Glutamatergic neuron (in vitro differentiated cells): ENCODE measurements at regions not wholly inside any gene's neighbourhood (a gene's known extent, or its start where the extent isn't known, plus 50 kb on each side); places are given as distances from the start of the nearest gene placed in this dataset.

ENCODE experiments used
- DNase-seq: peaks from one replicate; pipeline ENCODE4 v3.0.0; 2022
- H3K27ac Mint-ChIP-seq: one replicate; pipeline ENCODE4 v1.8.0; 2020; ENCODE audit warnings: mild to moderate bottlenecking, mixed read lengths, inconsistent platforms; ENCODE audit not compliant: unreplicated experiment
- H3K27me3 Mint-ChIP-seq: one replicate; pipeline ENCODE4 v1.8.0; 2020; ENCODE audit warnings: mild to moderate bottlenecking, moderate library complexity, mixed read lengths, inconsistent platforms; ENCODE audit not compliant: unreplicated experiment
- H3K36me3 Mint-ChIP-seq: one replicate; pipeline ENCODE4 v1.8.0; 2020; ENCODE audit warnings: mild to moderate bottlenecking, mixed read lengths, inconsistent platforms; ENCODE audit not compliant: unreplicated experiment
- H3K4me1 Mint-ChIP-seq: one replicate; pipeline ENCODE4 v1.8.0; 2020; ENCODE audit warnings: mild to moderate bottlenecking, low read depth, mixed read lengths, inconsistent platforms; ENCODE audit not compliant: unreplicated experiment
- H3K4me3 Mint-ChIP-seq: one replicate; pipeline ENCODE4 v1.8.0; 2020; ENCODE audit warnings: mild to moderate bottlenecking, mixed read lengths, inconsistent platforms; ENCODE audit not compliant: unreplicated experiment
- H3K9me3 Mint-ChIP-seq: one replicate; pipeline ENCODE4 v1.8.0; 2020; ENCODE audit warnings: mild to moderate bottlenecking, moderate library complexity, mixed read lengths, inconsistent platforms; ENCODE audit not compliant: unreplicated experiment
- TF ChIP-seq, protein P1 (sequence below): fragments of 200-600 bp; sonication (generic); IDR thresholded peaks from one replicate; pipeline ENCODE4 v1.5.0; 2021; ENCODE audit not compliant: partially characterized antibody, unreplicated experiment

GRCh38 chr13:85671336-85671735 lies 127.9 kb downstream of the SLITRK6 start:
- H3K9me3 Mint-ChIP-seq: no peaks in the 10 kb centered on the region
- no peak overlapping the region for H3K27ac Mint-ChIP-seq
- no peak overlapping the region for H3K4me3 Mint-ChIP-seq
- peaks cover 6% of the 10 kb centered on the region for H3K36me3 Mint-ChIP-seq
- DNase-seq: no peak
- H3K27me3 Mint-ChIP-seq: no peaks in the 10 kb centered on the region
- TF ChIP-seq, protein P1, sequence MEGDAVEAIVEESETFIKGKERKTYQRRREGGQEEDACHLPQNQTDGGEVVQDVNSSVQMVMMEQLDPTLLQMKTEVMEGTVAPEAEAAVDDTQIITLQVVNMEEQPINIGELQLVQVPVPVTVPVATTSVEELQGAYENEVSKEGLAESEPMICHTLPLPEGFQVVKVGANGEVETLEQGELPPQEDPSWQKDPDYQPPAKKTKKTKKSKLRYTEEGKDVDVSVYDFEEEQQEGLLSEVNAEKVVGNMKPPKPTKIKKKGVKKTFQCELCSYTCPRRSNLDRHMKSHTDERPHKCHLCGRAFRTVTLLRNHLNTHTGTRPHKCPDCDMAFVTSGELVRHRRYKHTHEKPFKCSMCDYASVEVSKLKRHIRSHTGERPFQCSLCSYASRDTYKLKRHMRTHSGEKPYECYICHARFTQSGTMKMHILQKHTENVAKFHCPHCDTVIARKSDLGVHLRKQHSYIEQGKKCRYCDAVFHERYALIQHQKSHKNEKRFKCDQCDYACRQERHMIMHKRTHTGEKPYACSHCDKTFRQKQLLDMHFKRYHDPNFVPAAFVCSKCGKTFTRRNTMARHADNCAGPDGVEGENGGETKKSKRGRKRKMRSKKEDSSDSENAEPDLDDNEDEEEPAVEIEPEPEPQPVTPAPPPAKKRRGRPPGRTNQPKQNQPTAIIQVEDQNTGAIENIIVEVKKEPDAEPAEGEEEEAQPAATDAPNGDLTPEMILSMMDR: no peak
- H3K4me1 Mint-ChIP-seq: peaks cover 5% of the 10 kb centered on the region

DNA sequence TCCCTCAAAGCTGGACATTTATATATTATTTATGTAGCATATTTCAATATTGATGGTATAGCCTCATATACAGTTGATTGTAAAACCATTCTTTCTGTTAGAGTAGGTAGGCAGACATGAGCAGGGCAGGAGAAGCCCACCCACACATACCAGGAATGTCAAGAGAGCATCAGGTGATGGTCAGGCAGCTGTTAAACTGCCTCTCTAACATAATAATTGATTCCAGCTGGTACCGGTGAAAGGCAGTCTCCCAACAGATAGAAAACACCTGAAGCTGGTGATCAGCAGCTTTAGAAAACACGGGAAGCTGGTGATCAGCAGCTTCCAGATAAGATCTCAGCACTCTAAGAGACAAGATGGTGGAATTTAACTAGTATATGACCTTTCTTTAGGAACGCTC lies 132.9 kb downstream of the SLITRK6 start:
- no peak for DNase-seq
- Mint-ChIP-seq H3K27me3 (no peaks in the 10 kb centered on the region), H3K4me3 (no peak overlapping the region), H3K36me3 (peaks cover 4% of the 10 kb centered on the region), H3K27ac (no peak overlapping the region), H3K9me3 (no peaks in the 10 kb centered on the region), H3K4me1 (peaks cover 11% of the 10 kb centered on the region)
- TF ChIP-seq, protein P1: no peak

DNA sequence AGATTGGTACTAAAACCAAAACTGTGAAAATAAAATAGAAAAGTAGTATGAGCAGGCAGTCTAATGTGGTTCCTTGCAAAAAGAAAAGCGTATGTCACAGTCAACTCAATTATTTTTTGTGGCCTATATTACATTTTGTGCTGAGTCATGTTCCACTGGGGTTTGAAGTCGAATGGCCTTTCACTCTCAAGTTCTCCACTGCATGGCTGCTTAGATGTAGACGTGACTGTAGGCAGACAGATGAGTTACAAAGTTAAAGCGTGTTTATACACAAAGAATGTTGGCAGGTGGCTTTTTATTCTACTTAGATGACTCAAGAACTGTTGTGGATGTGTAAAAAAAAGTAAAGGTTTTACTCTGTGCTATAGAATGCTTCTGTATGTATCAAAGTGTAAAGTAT lies 133.9 kb downstream of the SLITRK6 start:
- no peak for DNase-seq
- TF ChIP-seq, protein P1: no peak

GRCh38 chr13:85663856-85664255 lies 135.4 kb downstream of the SLITRK6 start:
- no peak overlapping the region for H3K27ac Mint-ChIP-seq
- peaks cover 4% of the 10 kb centered on the region for H3K36me3 Mint-ChIP-seq
- H3K4me1 Mint-ChIP-seq: peaks cover 7% of the 10 kb centered on the region
- no peaks in the 10 kb centered on the region for H3K9me3 Mint-ChIP-seq
- TF ChIP-seq, protein P1: no peak
- DNase-seq: no peak
- no peaks in the 10 kb centered on the region for H3K27me3 Mint-ChIP-seq
- no peak overlapping the region for H3K4me3 Mint-ChIP-seq

More for the DNA sequence above, 133.9 kb downstream of the SLITRK6 start:
- Mint-ChIP-seq H3K27me3 (no peaks in the 10 kb centered on the region), H3K4me1 (peaks cover 8% of the 10 kb centered on the region), H3K9me3 (no peaks in the 10 kb centered on the region), H3K36me3 (peaks cover 4% of the 10 kb centered on the region), H3K27ac (no peak overlapping the region), H3K4me3 (no peak overlapping the region)

GRCh38 chr13:85662186-85662585 lies 137.0 kb downstream of the SLITRK6 start:
- TF ChIP-seq, protein P1: no peak
- no peak for DNase-seq
- H3K9me3 Mint-ChIP-seq: no peaks in the 10 kb centered on the region
- H3K4me3 Mint-ChIP-seq: no peak overlapping the region
- no peak overlapping the region for H3K27ac Mint-ChIP-seq
- peaks cover 7% of the 10 kb centered on the region for H3K4me1 Mint-ChIP-seq
- H3K27me3 Mint-ChIP-seq: no peaks in the 10 kb centered on the region
- H3K36me3 Mint-ChIP-seq: peaks cover 4% of the 10 kb centered on the region
